ENCODE measurements at regions not wholly inside any gene's neighbourhood (a gene's known extent, or its start where the extent isn't known, plus 50 kb on each side); places are given as distances from the start of the nearest gene placed in this dataset.

GRCh38 chr9:29796291-29796952 is 2223.1 kb upstream of the C9orf72 start:
- TF ChIP-seq CTCF (IDR thresholded peaks at IDR 0.05) = no peak

GRCh38 chr9:29798599-29798998 is 2225.3 kb upstream of the C9orf72 start:
- no peak for TF ChIP-seq CTCF (IDR thresholded peaks at IDR 0.05)

GRCh38 chr9:29799227-29799626 is 2225.9 kb upstream of the C9orf72 start:
- no peak for TF ChIP-seq CTCF (IDR thresholded peaks at IDR 0.05)

GRCh38 chr9:29800821-29801220 is 2227.5 kb upstream of the C9orf72 start:
- no peak for TF ChIP-seq CTCF (IDR thresholded peaks at IDR 0.05)

GRCh38 chr9:29802454-29802853 is 2229.2 kb upstream of the C9orf72 start:
- TF ChIP-seq CTCF (IDR thresholded peaks at IDR 0.05) = no peak

GRCh38 chr9:29806937-29807618 is 2233.8 kb upstream of the C9orf72 start:
- no peak for TF ChIP-seq CTCF (IDR thresholded peaks at IDR 0.05)

- TF ChIP-seq CTCF (IDR thresholded peaks at IDR 0.05) = no peak
These were observed 2243.8 kb upstream of the C9orf72 start for GRCh38 chr9:29816954-29817703.
